ENCODE measurements at regions not wholly inside any gene's neighbourhood (a gene's known extent, or its start where the extent isn't known, plus 50 kb on each side); places are given as distances from the start of the nearest gene placed in this dataset.

- no peak for DNase-seq
Measured at GRCh38 chr16:17801068-17801467, 330.3 kb upstream of the XYLT1 start.

- DNase-seq = no peak
Measured at GRCh38 chr16:17798716-17799115, 328.0 kb upstream of the XYLT1 start.

GRCh38 chr16:17793354-17793753, 322.6 kb upstream of the XYLT1 start:
- DNase-seq = no peak

- peak; percentile 7 for DNase-seq
Measured at GRCh38 chr16:17784073-17784472, 313.3 kb upstream of the XYLT1 start.

GRCh38 chr16:17780181-17780580, 309.4 kb upstream of the XYLT1 start:
- DNase-seq = no peak

- no peak for DNase-seq
Measured at GRCh38 chr16:17777408-17777863, 306.7 kb upstream of the XYLT1 start.

GRCh38 chr16:17776888-17777287, 306.1 kb upstream of the XYLT1 start:
- no peak for DNase-seq

- DNase-seq = no peak
Measured at GRCh38 chr16:17776465-17776864, 305.7 kb upstream of the XYLT1 start.

- DNase-seq = no peak
Measured at GRCh38 chr16:17775061-17775460, 304.3 kb upstream of the XYLT1 start.

- no peak for DNase-seq
Measured at GRCh38 chr16:17773698-17774101, 302.9 kb upstream of the XYLT1 start.

- DNase-seq = no peak
Measured at GRCh38 chr16:17770104-17770503, 299.3 kb upstream of the XYLT1 start.

- DNase-seq = no peak
Measured at GRCh38 chr16:17769065-17769464, 298.3 kb upstream of the XYLT1 start.

GRCh38 chr16:17768257-17768656, 297.5 kb upstream of the XYLT1 start:
- no peak for DNase-seq

- DNase-seq = no peak
Measured at GRCh38 chr16:17766012-17766411, 295.3 kb upstream of the XYLT1 start.

GRCh38 chr16:17759451-17760390, 289.0 kb upstream of the XYLT1 start:
- no peak for DNase-seq

- DNase-seq = no peak
Measured at GRCh38 chr16:17757808-17758207, 287.0 kb upstream of the XYLT1 start.

- no peak for DNase-seq
Measured at GRCh38 chr16:17755158-17755557, 284.4 kb upstream of the XYLT1 start.

- DNase-seq = no peak
Measured at GRCh38 chr16:17753434-17753833, 282.7 kb upstream of the XYLT1 start.

- DNase-seq = no peak
Measured at GRCh38 chr16:17749706-17750105, 278.9 kb upstream of the XYLT1 start.

GRCh38 chr16:17748044-17748719, 277.4 kb upstream of the XYLT1 start:
- no peak for DNase-seq

GRCh38 chr16:17747081-17747756, 276.5 kb upstream of the XYLT1 start:
- DNase-seq = no peak

- DNase-seq = no peak
Measured at GRCh38 chr16:17744921-17745572, 274.3 kb upstream of the XYLT1 start.
